ENCODE measurements at regions not wholly inside any gene's neighbourhood (a gene's known extent, or its start where the extent isn't known, plus 50 kb on each side); places are given as distances from the start of the nearest gene placed in this dataset.

- H3K27me3 ChIP-seq (ENCODE audit: control insufficient read depth, insufficient read depth, low read length): no peaks in the 10 kb centered on the region
Observed at GRCh38 chr11:64458997-64459396, 96.7 kb upstream of the SLC22A11 start.

DNA sequence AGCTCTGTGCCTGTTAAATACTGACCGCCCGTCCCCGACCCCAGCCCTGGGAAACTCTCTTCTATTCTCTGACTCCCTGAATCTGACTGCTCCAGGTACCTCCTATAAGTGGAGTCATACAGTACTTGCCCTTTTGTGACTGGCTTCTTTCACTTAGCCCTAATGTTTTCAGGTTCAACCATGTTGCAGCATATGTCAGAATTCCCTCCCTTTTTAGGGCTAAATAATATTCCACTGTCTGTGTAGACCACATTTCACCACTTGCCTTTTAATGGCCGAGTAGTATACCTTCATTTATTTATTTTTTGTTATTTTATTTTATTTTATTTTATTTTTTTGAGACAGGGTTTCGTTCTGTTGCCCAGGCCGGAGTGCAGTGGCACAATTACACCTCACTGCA, 96.1 kb upstream of the SLC22A11 start:
- Histone ChIP-seq H3K9ac (ENCODE audit: low read depth, low read length) (no peak overlapping the region), H3K9me3 (ENCODE audit: control insufficient read depth, insufficient read depth, low read length) (no peaks in the 10 kb centered on the region), H3K36me3 (ENCODE audit: control insufficient read depth, insufficient read depth, low read length) (no peaks in the 10 kb centered on the region), H3K4me3 (ENCODE audit: low read depth, low read length) (no peak overlapping the region), H3K27ac (ENCODE audit: low read depth, low read length) (no peak overlapping the region), H3K27me3 (ENCODE audit: control insufficient read depth, insufficient read depth, low read length) (no peaks in the 10 kb centered on the region), H3K4me1 (ENCODE audit: control insufficient read depth, insufficient read depth, low read length) (peaks cover 6% of the 10 kb centered on the region)

More at GRCh38 chr11:64458997-64459396, 96.7 kb upstream of the SLC22A11 start:
- no peaks in the 10 kb centered on the region for H3K9me3 ChIP-seq (ENCODE audit: control insufficient read depth, insufficient read depth, low read length)
- peaks cover 6% of the 10 kb centered on the region for H3K4me1 ChIP-seq (ENCODE audit: control insufficient read depth, insufficient read depth, low read length)
- H3K4me3 ChIP-seq (ENCODE audit: low read depth, low read length): no peak overlapping the region
- no peak overlapping the region for H3K27ac ChIP-seq (ENCODE audit: low read depth, low read length)
- no peaks in the 10 kb centered on the region for H3K36me3 ChIP-seq (ENCODE audit: control insufficient read depth, insufficient read depth, low read length)
- no peak overlapping the region for H3K9ac ChIP-seq (ENCODE audit: low read depth, low read length)

GRCh38 chr11:64461081-64461480, 94.7 kb upstream of the SLC22A11 start:
- no peaks in the 10 kb centered on the region for H3K27me3 ChIP-seq (ENCODE audit: control insufficient read depth, insufficient read depth, low read length)
- no peak overlapping the region for H3K9ac ChIP-seq (ENCODE audit: low read depth, low read length)
- no peaks in the 10 kb centered on the region for H3K36me3 ChIP-seq (ENCODE audit: control insufficient read depth, insufficient read depth, low read length)
- H3K9me3 ChIP-seq (ENCODE audit: control insufficient read depth, insufficient read depth, low read length): no peaks in the 10 kb centered on the region
- H3K27ac ChIP-seq (ENCODE audit: low read depth, low read length): no peak overlapping the region
- peaks cover 6% of the 10 kb centered on the region for H3K4me1 ChIP-seq (ENCODE audit: control insufficient read depth, insufficient read depth, low read length)
- H3K4me3 ChIP-seq (ENCODE audit: low read depth, low read length): no peak overlapping the region

DNA sequence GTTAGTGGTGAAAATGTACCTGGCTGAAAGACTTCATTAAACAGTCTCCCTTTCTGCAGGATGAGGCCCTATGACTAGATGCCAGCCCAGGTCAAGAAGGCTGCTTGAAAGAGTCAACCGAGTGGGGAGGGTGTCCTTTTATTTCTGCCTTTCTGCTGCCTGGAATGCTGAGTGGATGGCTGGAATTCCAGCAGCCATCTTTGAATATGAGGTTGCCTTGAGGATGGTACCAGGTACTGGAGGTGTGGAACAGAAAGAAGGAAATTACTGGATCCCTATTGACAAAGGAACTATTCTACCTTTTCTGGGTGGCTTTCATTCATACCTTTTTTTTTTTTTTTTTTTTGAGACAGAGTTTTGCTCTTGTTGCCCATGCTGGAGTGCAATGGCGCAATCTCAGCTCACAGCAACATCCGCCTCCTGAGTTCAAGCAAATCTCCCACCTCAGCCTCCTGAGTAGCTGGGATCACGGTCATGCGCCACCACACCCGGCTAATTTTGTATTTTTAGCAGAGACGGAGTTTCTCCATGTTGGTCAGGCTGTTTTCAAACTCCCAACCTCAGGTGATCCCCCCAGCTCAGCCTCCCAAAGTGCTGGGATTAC, 89.5 kb upstream of the SLC22A11 start:
- Histone ChIP-seq H3K27ac (ENCODE audit: low read depth, low read length) (no peak overlapping the region), H3K27me3 (ENCODE audit: control insufficient read depth, insufficient read depth, low read length) (no peaks in the 10 kb centered on the region), H3K4me1 (ENCODE audit: control insufficient read depth, insufficient read depth, low read length) (no peaks in the 10 kb centered on the region), H3K4me3 (ENCODE audit: low read depth, low read length) (no peak overlapping the region), H3K9me3 (ENCODE audit: control insufficient read depth, insufficient read depth, low read length) (no peaks in the 10 kb centered on the region), H3K9ac (ENCODE audit: low read depth, low read length) (no peak overlapping the region), H3K36me3 (ENCODE audit: control insufficient read depth, insufficient read depth, low read length) (no peaks in the 10 kb centered on the region)

GRCh38 chr11:64469288-64469687, 86.5 kb upstream of the SLC22A11 start:
- Histone ChIP-seq H3K36me3 (ENCODE audit: control insufficient read depth, insufficient read depth, low read length) (no peaks in the 10 kb centered on the region), H3K9me3 (ENCODE audit: control insufficient read depth, insufficient read depth, low read length) (no peaks in the 10 kb centered on the region), H3K27ac (ENCODE audit: low read depth, low read length) (no peak overlapping the region), H3K4me3 (ENCODE audit: low read depth, low read length) (no peak overlapping the region), H3K4me1 (ENCODE audit: control insufficient read depth, insufficient read depth, low read length) (no peaks in the 10 kb centered on the region), H3K27me3 (ENCODE audit: control insufficient read depth, insufficient read depth, low read length) (no peaks in the 10 kb centered on the region), H3K9ac (ENCODE audit: low read depth, low read length) (no peak overlapping the region)

DNA sequence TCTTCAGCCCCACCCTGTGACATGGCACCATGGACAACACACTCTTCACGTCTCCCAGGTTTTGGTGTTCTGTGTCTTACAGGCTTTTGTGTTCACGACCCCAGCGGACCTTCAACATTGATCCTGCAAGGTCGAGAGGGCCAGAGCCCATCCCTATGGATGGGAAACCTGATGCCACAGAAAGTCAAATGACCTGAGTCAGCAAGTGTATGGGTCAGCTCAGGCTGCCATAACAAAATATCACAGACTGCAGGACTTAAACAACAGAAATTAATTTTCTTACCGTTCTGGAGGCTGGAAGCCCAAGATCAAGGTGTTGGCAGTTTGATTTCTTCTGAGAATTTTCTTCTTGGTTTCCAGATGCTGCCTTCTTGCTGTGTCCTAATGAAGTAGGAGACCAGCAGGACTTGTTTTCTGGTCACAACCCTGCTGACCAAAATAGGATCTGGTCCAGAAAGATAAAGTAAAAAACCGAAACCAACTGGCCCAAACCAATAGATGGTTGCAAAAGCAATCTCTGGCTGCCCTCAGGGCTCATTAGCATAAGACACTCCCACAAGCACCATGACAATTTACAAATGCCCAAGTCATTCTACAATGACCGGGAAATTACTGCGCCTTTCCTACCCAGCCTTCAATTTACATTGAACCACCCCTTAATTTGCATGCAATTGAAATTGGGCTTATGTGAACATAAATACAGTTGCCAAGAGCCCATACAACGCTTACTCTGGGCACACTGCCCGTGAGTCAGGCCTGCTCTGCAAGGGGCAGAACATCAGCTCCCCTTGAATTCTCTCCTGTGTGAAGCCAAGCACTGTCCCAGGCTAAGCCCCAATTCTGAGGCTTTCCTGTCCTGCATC, 82.9 kb upstream of the SLC22A11 start:
- H3K9me3 ChIP-seq (ENCODE audit: control insufficient read depth, insufficient read depth, low read length): no peaks in the 10 kb centered on the region
- no peaks in the 10 kb centered on the region for H3K36me3 ChIP-seq (ENCODE audit: control insufficient read depth, insufficient read depth, low read length)
- H3K27ac ChIP-seq (ENCODE audit: low read depth, low read length): no peak overlapping the region
- H3K27me3 ChIP-seq (ENCODE audit: control insufficient read depth, insufficient read depth, low read length): no peaks in the 10 kb centered on the region; the same call in 1 of the 2 replicates
- H3K9ac ChIP-seq (ENCODE audit: low read depth, low read length): no peak overlapping the region
- no peak overlapping the region for H3K4me3 ChIP-seq (ENCODE audit: low read depth, low read length)
- no peaks in the 10 kb centered on the region for H3K4me1 ChIP-seq (ENCODE audit: control insufficient read depth, insufficient read depth, low read length)

DNA sequence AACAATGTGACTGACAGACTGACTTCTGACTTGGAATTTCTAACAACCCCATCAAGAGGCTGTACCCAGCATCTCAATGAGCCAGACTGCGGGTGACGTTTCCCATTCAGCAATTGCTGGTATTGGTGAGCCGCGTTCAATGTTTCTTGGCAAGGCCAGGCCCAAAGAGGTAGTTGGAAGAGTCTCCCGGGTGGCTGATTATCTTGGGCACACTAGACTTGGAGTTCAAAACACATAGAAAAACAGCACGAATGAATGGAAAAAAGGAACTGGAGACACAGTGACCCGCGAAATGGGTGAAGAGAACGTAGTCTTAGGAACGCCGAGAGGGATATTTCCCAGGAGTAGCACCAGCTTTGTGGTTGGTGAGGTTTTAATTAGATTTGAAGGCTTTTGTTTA, 81.1 kb upstream of the SLC22A11 start:
- H3K27me3 ChIP-seq (ENCODE audit: control insufficient read depth, insufficient read depth, low read length): no peaks in the 10 kb centered on the region; the same call in 1 of the 2 replicates
- no peaks in the 10 kb centered on the region for H3K9me3 ChIP-seq (ENCODE audit: control insufficient read depth, insufficient read depth, low read length)
- H3K4me1 ChIP-seq (ENCODE audit: control insufficient read depth, insufficient read depth, low read length): no peaks in the 10 kb centered on the region
- no peaks in the 10 kb centered on the region for H3K36me3 ChIP-seq (ENCODE audit: control insufficient read depth, insufficient read depth, low read length)
- no peak overlapping the region for H3K4me3 ChIP-seq (ENCODE audit: low read depth, low read length)
- H3K27ac ChIP-seq (ENCODE audit: low read depth, low read length): no peak overlapping the region
- no peak overlapping the region for H3K9ac ChIP-seq (ENCODE audit: low read depth, low read length)

DNA sequence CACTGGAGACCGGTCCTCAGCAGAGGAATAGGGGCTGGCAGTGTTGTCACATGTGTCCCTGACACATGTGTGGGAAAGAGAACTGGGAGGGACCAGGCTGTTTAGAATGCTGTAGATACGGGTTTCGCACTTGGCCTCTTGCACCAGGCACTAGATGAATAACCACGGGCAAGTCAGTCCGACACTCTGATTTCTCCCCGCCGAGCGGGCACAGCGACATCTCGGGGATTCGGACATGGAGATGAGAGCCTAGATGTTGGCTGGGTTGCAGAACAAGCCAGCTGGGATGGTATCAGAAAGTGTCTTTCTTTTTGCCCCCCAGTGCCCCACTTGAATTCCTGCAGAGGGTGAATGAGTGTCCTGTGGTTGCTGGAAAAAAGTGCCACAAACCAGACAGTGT, 80.6 kb upstream of the SLC22A11 start:
- H3K4me3 ChIP-seq (ENCODE audit: low read depth, low read length): no peak overlapping the region
- H3K9me3 ChIP-seq (ENCODE audit: control insufficient read depth, insufficient read depth, low read length): no peaks in the 10 kb centered on the region
- H3K9ac ChIP-seq (ENCODE audit: low read depth, low read length): no peak overlapping the region
- H3K36me3 ChIP-seq (ENCODE audit: control insufficient read depth, insufficient read depth, low read length): no peaks in the 10 kb centered on the region
- no peaks in the 10 kb centered on the region for H3K4me1 ChIP-seq (ENCODE audit: control insufficient read depth, insufficient read depth, low read length)
- H3K27me3 ChIP-seq (ENCODE audit: control insufficient read depth, insufficient read depth, low read length): no peaks in the 10 kb centered on the region; the same call in 1 of the 2 replicates
- H3K27ac ChIP-seq (ENCODE audit: low read depth, low read length): no peak overlapping the region

DNA sequence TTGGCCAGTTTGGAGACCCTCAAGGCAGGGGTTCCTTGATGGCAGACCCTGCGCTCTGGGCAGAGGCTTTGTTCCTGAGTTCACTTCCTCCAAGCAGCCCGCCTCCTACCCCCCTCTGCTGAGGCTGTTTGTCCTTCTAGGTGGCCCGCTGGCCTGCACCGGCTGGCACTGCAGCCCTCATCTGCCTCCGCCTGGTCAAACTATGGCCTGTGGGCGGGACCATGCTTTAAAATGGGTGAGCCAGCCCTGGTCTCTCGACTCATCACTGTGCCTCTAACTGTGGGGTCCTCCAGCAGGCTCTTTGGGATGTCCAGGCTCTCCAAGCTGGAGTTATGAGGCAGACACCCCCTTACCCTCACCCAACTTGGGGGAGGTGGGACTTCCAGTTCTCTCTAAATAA, 78.9 kb upstream of the SLC22A11 start:
- no peak overlapping the region for H3K9ac ChIP-seq (ENCODE audit: low read depth, low read length)
- H3K36me3 ChIP-seq (ENCODE audit: control insufficient read depth, insufficient read depth, low read length): no peaks in the 10 kb centered on the region
- no peaks in the 10 kb centered on the region for H3K4me1 ChIP-seq (ENCODE audit: control insufficient read depth, insufficient read depth, low read length)
- no peaks in the 10 kb centered on the region; the same call in 1 of the 2 replicates for H3K27me3 ChIP-seq (ENCODE audit: control insufficient read depth, insufficient read depth, low read length)
- H3K9me3 ChIP-seq (ENCODE audit: control insufficient read depth, insufficient read depth, low read length): no peaks in the 10 kb centered on the region
- no peak overlapping the region for H3K27ac ChIP-seq (ENCODE audit: low read depth, low read length)
- no peak overlapping the region for H3K4me3 ChIP-seq (ENCODE audit: low read depth, low read length)

DNA sequence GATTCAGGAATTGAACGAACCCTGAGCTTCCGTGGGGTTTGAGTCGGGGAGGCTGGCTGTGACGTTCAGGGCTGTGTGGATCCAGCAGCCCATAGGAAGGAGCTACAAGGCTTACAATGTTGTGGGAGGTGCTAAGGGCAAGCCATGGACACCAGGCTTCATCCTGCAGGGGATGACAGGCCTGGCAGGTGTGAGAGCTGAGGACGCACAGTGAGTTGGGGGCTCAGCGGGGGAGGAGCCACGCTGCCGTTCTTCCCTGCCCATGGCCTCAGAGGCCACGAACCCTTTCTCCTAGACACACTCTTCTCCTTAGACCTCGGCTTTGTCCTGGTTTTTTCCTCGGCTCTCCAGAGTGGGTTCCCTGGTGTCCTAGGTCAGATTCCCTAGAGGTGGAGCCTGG, 78.1 kb upstream of the SLC22A11 start:
- H3K9ac ChIP-seq (ENCODE audit: low read depth, low read length): no peak overlapping the region
- H3K4me3 ChIP-seq (ENCODE audit: low read depth, low read length): no peak overlapping the region
- H3K27me3 ChIP-seq (ENCODE audit: control insufficient read depth, insufficient read depth, low read length): no peaks in the 10 kb centered on the region; the same call in 1 of the 2 replicates
- no peaks in the 10 kb centered on the region for H3K9me3 ChIP-seq (ENCODE audit: control insufficient read depth, insufficient read depth, low read length)
- H3K27ac ChIP-seq (ENCODE audit: low read depth, low read length): no peak overlapping the region
- no peaks in the 10 kb centered on the region for H3K4me1 ChIP-seq (ENCODE audit: control insufficient read depth, insufficient read depth, low read length)
- no peaks in the 10 kb centered on the region for H3K36me3 ChIP-seq (ENCODE audit: control insufficient read depth, insufficient read depth, low read length)

DNA sequence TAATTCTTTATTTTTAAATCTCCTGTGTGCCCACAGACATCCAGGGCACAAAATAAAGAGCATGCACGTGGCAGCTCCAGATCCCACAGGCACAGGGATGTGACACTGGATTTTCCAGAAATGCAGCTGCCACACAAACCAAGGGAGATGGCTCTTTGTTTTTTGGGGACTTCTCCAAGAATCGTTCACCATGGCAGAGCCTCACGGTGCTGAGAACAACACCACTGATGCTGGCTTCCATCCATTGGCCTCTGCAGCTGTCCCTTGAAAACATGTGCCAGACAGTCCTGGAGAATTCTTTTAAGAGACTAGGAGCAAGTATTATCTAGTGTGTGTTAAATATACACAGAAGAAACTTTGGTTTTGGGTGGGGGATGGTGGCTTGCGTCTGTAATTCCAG, 73.2 kb upstream of the SLC22A11 start:
- Histone ChIP-seq H3K4me1 (ENCODE audit: control insufficient read depth, insufficient read depth, low read length) (no peaks in the 10 kb centered on the region), H3K27ac (ENCODE audit: low read depth, low read length) (no peak overlapping the region), H3K9ac (ENCODE audit: low read depth, low read length) (no peak overlapping the region), H3K9me3 (ENCODE audit: control insufficient read depth, insufficient read depth, low read length) (no peaks in the 10 kb centered on the region), H3K27me3 (ENCODE audit: control insufficient read depth, insufficient read depth, low read length) (no peaks in the 10 kb centered on the region), H3K4me3 (ENCODE audit: low read depth, low read length) (no peak overlapping the region), H3K36me3 (ENCODE audit: control insufficient read depth, insufficient read depth, low read length) (no peaks in the 10 kb centered on the region)

Measured in HUES48 (cell line).